Small intestine (tissue), 7 donors: ENCODE measurements at regions not wholly inside any gene's neighbourhood (a gene's known extent, or its start where the extent isn't known, plus 50 kb on each side); places are given as distances from the start of the nearest gene placed in this dataset.
A peak's percentile ranks its signal among the peaks of the same experiment; 100 is the strongest.

Experiments used
- DNase-seq, 2 donors: peaks; one replicate each; pipeline versions ENCODE4 v3.0.0 to v3.0.0-alpha.2; 2013
- FAIRE-seq: peaks from 2 replicates; lab custom pipeline; 2012; peaks lifted over from hg19 to GRCh38; lab: Jason Lieb, UNC
- H3K27ac ChIP-seq, 3 donors: one replicate each; pipeline ENCODE4 v1.5.1; 2013; ENCODE audit warnings: low read length in 2 of 3, mild to moderate bottlenecking in 2 of 3, control low read depth in 1 of 3, inconsistent platforms in 1 of 3, low read depth in 1 of 3, moderate library complexity in 1 of 3
- H3K27me3 ChIP-seq, 3 donors: one replicate each; pipeline ENCODE4 v1.6.1; 2013; ENCODE audit warnings: low read length in 3 of 3, inconsistent platforms in 1 of 3; ENCODE audit not compliant: control insufficient read depth in 3 of 3, insufficient read depth in 3 of 3
- H3K36me3 ChIP-seq, 3 donors: one replicate each; pipeline ENCODE4 v1.6.1; 2013; ENCODE audit warnings: low read length in 3 of 3, inconsistent platforms in 1 of 3, low read depth in 1 of 3, mild to moderate bottlenecking in 1 of 3, moderate library complexity in 1 of 3; ENCODE audit not compliant: control insufficient read depth in 3 of 3, insufficient read depth in 2 of 3
- H3K4me1 ChIP-seq, 3 donors: one replicate each; pipeline ENCODE4 v1.6.1; 2013; ENCODE audit warnings: low read length in 2 of 3, inconsistent platforms in 1 of 3, low read depth in 1 of 3, mild to moderate bottlenecking in 1 of 3, moderate library complexity in 1 of 3; ENCODE audit not compliant: control insufficient read depth in 3 of 3, insufficient read depth in 2 of 3
- H3K4me3 ChIP-seq, 3 donors: one replicate each; pipeline ENCODE4 v1.5.1; 2013; ENCODE audit warnings: low read length in 3 of 3, control low read depth in 1 of 3, inconsistent platforms in 1 of 3, low read depth in 1 of 3, mild to moderate bottlenecking in 1 of 3, moderate library complexity in 1 of 3
- H3K9me3 ChIP-seq, 2 donors: one replicate each; pipeline ENCODE4 v1.6.1; 2013; ENCODE audit warnings: low read depth in 1 of 2, low read length in 1 of 2; ENCODE audit not compliant: control insufficient read depth in 2 of 2, insufficient read depth in 1 of 2
- WGBS, 3 donors: extraction: QIAGEN DNeasy Blood & Tissue Kit; methylation state at CpG; one replicate each; pipeline ENCODE4 v1.1.7; 2013; 5-methylcytosine and 5-hydroxymethylcytosine counted together
- donor health status: healthy with polysubstance abuse.
- donor health status: control.
- donor health status: control.
- donor health status: Bipolar disorder and iron deficiency.
- donor health status: healthy.

DNA sequence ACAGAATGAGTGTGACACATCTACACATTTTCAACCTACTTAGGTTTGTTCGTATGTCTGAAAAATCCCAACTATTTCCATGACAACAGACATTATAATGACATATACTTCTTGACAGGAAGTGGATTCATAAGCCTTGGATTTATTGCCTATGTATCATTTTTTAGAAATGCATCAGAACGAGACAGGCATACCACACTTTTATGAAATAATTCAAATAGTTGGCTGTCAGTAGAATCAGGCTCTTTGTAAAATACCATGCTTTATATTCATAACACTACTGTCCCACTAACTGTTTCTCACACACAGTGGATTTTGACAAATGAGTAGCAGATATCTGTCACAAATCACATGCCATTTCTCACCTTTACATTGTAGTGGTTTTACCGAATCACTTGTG lies 173.2 kb downstream of the BEND2 start:
- Histone ChIP-seq H3K27me3 (peaks cover 0 to 3% (median 0%) of the 10 kb centered on the region in 3 donors), H3K4me1 (no peaks in the 10 kb centered on the region), H3K9me3 (no peaks in the 10 kb centered on the region), H3K4me3 (no peak overlapping the region), H3K36me3 (no peaks in the 10 kb centered on the region), H3K27ac (no peak overlapping the region)
- FAIRE-seq (no peak), DNase-seq (no peak)
- 57 to 65% (median 62%) methylated on average over 3 of the region's 3 CpGs for WGBS, 3 donors

DNA sequence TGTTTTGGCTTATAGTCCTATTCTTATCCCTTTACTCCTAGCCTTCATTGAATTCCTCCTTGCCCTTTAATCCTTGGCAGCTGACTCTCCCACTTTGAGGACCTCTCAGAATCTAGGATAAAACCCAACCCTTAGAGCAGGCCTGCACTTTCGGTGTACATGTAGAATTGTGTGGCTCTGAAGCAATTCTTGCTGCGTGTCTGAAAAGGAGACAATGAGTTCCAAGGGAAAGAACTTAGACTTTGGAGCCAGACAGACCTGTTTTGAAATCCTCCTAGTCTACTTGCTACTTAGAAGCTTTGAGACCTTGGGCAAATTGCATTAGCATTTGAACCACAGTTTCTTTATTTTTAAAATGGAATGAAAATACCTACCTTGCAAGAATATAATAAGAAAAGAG lies 175.2 kb downstream of the BEND2 start:
- DNase-seq, result peak in 1 of 2 donors; percentile 62
- no peak overlapping the region for H3K4me3 ChIP-seq
- no peaks in the 10 kb centered on the region for H3K4me1 ChIP-seq
- H3K36me3 ChIP-seq, result no peaks in the 10 kb centered on the region
- H3K9me3 ChIP-seq, result no peaks in the 10 kb centered on the region
- H3K27me3 ChIP-seq, result peaks cover 0 to 3% (median 1%) of the 10 kb centered on the region in 3 donors
- no peak for FAIRE-seq
- 46 to 71% (median 50%) methylated on average over 2 of the region's 2 CpGs for WGBS, 3 donors
- no peak overlapping the region for H3K27ac ChIP-seq

DNA sequence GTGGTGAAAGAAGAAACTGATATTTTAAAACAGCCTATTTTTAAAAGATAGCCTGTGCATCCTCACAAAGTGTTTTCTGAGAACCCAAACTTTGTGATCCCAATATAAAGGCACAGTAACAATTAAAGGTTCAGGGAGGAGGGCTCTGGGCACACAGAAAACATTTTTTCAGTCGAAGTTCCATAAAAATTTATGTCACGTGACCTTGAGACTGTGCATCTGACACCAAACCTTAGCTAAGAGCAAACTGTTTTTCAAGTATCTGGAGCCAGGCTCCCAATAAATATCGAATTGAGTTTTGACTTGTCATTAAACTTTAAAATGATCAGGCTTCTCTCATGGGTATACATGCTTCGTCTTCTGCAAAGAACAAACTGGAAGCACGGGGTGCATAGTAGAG lies 177.9 kb downstream of the BEND2 start:
- no peak for FAIRE-seq

DNA sequence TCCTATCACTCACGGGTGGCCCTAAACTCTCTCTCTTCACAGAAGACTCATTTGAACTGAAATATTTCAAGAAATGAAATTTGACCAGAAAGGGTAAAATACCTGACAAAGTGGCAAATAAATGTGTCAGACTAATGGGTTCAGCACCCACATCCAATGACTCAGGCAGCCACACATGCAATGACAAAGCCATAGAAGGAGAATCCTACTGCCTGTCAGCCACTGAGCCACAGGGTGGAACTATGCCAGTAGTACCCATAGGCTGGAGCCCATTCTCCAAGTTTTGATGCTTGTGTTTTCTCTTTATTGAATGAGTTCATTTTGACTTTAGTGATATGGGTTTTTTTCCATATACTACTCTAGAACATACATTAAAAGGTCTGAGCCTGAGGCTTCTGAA lies 179.0 kb downstream of the BEND2 start:
- FAIRE-seq (no peak), DNase-seq (no peak)
- Histone ChIP-seq H3K4me3 (no peak overlapping the region), H3K4me1 (no peaks in the 10 kb centered on the region), H3K27me3 (peaks cover 0 to 1% (median 0%) of the 10 kb centered on the region in 3 donors), H3K27ac (no peak overlapping the region), H3K9me3 (no peaks in the 10 kb centered on the region), H3K36me3 (no peaks in the 10 kb centered on the region)
- 67 to 90% (median 76%) methylated on average over 1 of the region's 1 CpG for WGBS, 3 donors

More for the DNA sequence above, 177.9 kb downstream of the BEND2 start:
- no peaks in the 10 kb centered on the region for H3K9me3 ChIP-seq
- H3K4me1 ChIP-seq, result no peaks in the 10 kb centered on the region
- 42 to 58% (median 51%) methylated on average over 5 of the region's 5 CpGs for WGBS, 3 donors
- no peak overlapping the region for H3K27ac ChIP-seq
- DNase-seq, result no peak
- no peaks in the 10 kb centered on the region for H3K36me3 ChIP-seq
- peaks cover 0 to 1% (median 0%) of the 10 kb centered on the region in 3 donors for H3K27me3 ChIP-seq
- H3K4me3 ChIP-seq, result no peak overlapping the region

DNA sequence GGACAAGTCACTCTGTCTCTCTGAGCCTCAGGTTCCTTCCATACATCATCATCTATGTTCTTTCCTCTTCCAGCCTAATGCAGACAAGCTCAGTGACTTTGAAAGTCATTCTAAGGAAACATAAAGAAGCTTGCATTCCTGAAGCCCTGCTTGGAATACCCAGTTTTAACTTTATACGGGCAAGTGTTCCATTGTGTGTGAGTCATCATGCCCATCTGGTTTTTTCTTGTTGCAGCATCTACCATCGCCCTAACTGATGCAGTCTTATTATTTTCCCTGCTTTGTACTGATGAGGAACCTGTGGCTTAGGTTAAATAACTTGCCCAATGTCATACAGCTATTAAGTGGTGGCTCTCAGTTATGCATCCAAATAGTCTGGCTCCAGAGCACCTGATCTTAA lies 177.9 kb upstream of the RAI2 start:
- no peaks in the 10 kb centered on the region for H3K9me3 ChIP-seq
- no peaks in the 10 kb centered on the region for H3K36me3 ChIP-seq
- DNase-seq, result no peak
- WGBS, 3 donors, result 65 to 90% (median 84%) methylated on average over 2 of the region's 2 CpGs
- no peak for FAIRE-seq
- H3K4me1 ChIP-seq, result no peaks in the 10 kb centered on the region
- no peak overlapping the region for H3K4me3 ChIP-seq
- H3K27me3 ChIP-seq, result peaks cover 0 to 3% (median 1%) of the 10 kb centered on the region in 3 donors
- no peak overlapping the region for H3K27ac ChIP-seq

DNA sequence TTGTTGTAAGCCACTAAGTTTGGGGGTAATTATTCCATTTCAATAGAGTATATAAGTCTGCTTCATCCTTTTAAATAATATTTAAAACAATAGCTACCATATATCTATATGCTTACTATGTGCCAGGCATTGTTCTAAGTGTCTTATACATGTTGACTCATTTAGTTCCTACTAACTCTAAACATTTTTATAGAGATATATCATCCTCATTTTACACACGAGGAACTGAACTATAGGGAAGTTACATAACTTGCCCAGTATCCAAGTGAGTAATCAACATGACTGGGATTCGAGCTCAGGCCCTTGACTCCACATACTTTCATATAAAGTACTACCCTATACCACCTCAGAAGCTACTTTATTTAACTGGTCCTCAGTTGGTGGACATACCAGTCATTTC lies 175.3 kb upstream of the RAI2 start:
- Histone ChIP-seq H3K4me3 (no peak overlapping the region), H3K27ac (no peak overlapping the region), H3K4me1 (no peaks in the 10 kb centered on the region), H3K36me3 (no peaks in the 10 kb centered on the region), H3K27me3 (peaks cover 0 to 3% (median 0%) of the 10 kb centered on the region in 3 donors), H3K9me3 (no peaks in the 10 kb centered on the region)
- no peak for FAIRE-seq
- 43 to 70% (median 51%) methylated on average over 2 of the region's 2 CpGs for WGBS, 3 donors
- no peak for DNase-seq

DNA sequence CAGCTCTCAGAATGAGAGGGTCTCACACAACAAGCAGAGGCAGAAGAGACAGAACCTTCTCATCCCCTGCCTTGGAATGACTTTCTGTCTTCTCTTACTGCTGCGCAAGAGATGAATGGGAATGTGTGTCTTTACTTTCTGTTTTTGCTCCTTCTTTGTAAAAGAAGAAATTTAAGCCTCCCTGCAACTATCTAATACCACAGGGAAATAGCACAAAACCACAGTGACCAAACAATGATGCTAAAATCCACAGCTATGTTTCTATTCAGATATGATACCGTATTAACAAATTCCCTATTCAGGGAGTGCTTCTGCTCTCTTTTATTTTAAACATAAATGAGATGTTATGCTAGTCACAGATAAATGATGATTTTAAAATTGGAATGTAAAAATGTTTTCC lies 173.8 kb upstream of the RAI2 start:
- no peak overlapping the region for H3K27ac ChIP-seq
- H3K9me3 ChIP-seq, result no peaks in the 10 kb centered on the region
- H3K36me3 ChIP-seq, result no peaks in the 10 kb centered on the region
- FAIRE-seq (no peak), DNase-seq (no peak)
- WGBS, 3 donors, result 68 to 79% (median 78%) methylated on average over 2 of the region's 2 CpGs
- no peaks in the 10 kb centered on the region for H3K4me1 ChIP-seq
- peaks cover 0 to 3% (median 0%) of the 10 kb centered on the region in 3 donors for H3K27me3 ChIP-seq
- no peak overlapping the region for H3K4me3 ChIP-seq

DNA sequence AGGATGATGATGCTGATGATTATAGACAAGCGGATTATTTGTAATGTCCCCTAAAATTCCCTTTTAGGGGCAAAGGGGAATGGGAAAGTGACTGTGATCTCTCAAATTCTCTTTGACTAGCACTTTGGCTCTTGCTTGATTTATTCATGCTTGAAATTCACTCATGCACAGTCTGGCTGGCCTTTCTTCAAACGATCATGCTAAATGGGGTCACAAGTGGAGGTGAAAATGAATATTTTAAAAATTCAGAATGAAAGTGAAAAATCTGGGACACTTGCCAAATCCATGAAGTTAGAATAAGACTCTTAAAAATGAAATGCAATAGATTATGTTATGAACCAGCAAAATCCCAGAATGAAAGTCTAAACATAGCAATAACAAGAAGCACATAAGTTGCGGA lies 173.4 kb upstream of the RAI2 start:
- FAIRE-seq, result no peak

More for the DNA sequence above, 173.4 kb upstream of the RAI2 start:
- peaks cover 0 to 3% (median 0%) of the 10 kb centered on the region in 3 donors for H3K27me3 ChIP-seq
- no peaks in the 10 kb centered on the region for H3K4me1 ChIP-seq
- no peak overlapping the region for H3K4me3 ChIP-seq
- H3K27ac ChIP-seq, result no peak overlapping the region
- 76 to 93% (median 82%) methylated on average over 3 of the region's 3 CpGs for WGBS, 3 donors
- DNase-seq, result no peak
- H3K36me3 ChIP-seq, result no peaks in the 10 kb centered on the region
- no peaks in the 10 kb centered on the region for H3K9me3 ChIP-seq
